ENCODE measurements at regions not wholly inside any gene's neighbourhood (a gene's known extent, or its start where the extent isn't known, plus 50 kb on each side); places are given as distances from the start of the nearest gene placed in this dataset.

- TF ChIP-seq CTCF (IDR thresholded peaks at IDR 0.05) (no peak), EZH2 (IDR thresholded peaks at IDR 0.05; ENCODE audit: borderline replicate concordance, insufficient read depth, low read depth, low read length, poor library complexity, severe bottlenecking) (no peak)
Observed at GRCh38 chr9:18398038-18398437, 75.9 kb upstream of the ADAMTSL1 start.

Data from B cell (primary cell).